Endothelial cell of umbilical vein (primary cell): ENCODE measurements at regions not wholly inside any gene's neighbourhood (a gene's known extent, or its start where the extent isn't known, plus 50 kb on each side); places are given as distances from the start of the nearest gene placed in this dataset.

ENCODE experiments used
- BruUV-seq: library from RNA; stranded (reverse); fragments of 400-500 nt; replicated peaks from 2 replicates; lab custom pipeline; 2021; lab: Mats Ljungman, UMichigan
- CTCF ChIA-PET: fragments of 300-600, 350-600 bp; sonication (Branson Sonifier 250); formaldehyde crosslinking; loops from one replicate; lab custom pipeline; 2021; ENCODE audit warnings: antibody characterized with exemption, inconsistent platforms; lab: Charles Lee
- POLR2A ChIA-PET: fragments of 300-600, 350-600 bp; sonication (Branson Sonifier 250); formaldehyde crosslinking; loops from one replicate; lab custom pipeline; 2021; ENCODE audit warnings: antibody characterized with exemption, inconsistent platforms; lab: Charles Lee
- DNase-seq: peaks from one replicate; pipeline ENCODE4 v3.0.0-alpha.2; 2011; ENCODE audit warnings: low read depth, low spot score
- FAIRE-seq: peaks from 2 replicates; lab custom pipeline; 2011; peaks lifted over from hg19 to GRCh38; lab: Jason Lieb, UNC
- H2AFZ ChIP-seq: 2 replicates; pipeline ENCODE4 v1.6.0; 2012; ENCODE audit warnings: low read depth, low read length, control low read depth, inconsistent platforms
- H3K27ac ChIP-seq: 2 replicates; pipeline ENCODE4 v1.5.1; 2011; ENCODE audit warnings: low read depth, mild to moderate bottlenecking, control low read depth, low read length, moderate library complexity; ENCODE audit not compliant: insufficient read depth
- H3K27me3 ChIP-seq, 2 experiments: 2 replicates each; pipeline versions ENCODE4 v1.6.0 to v1.6.1; 2011; ENCODE audit warnings: low read length in 2 of 2, mixed read lengths in 1 of 2; ENCODE audit not compliant: control insufficient read depth in 2 of 2, insufficient read depth in 2 of 2
- H3K36me3 ChIP-seq, 2 experiments: 2 replicates in 1 of 2; 3 replicates in 1 of 2; pipeline ENCODE4 v1.5.1; 2011; ENCODE audit warnings: low read length in 2 of 2, mild to moderate bottlenecking in 1 of 2, moderate library complexity in 1 of 2; ENCODE audit not compliant: control insufficient read depth in 2 of 2, insufficient read depth in 2 of 2; ENCODE audit errors: extremely low read depth in 1 of 2
- H3K4me1 ChIP-seq: 3 replicates; pipeline ENCODE4 v1.5.1; 2011; ENCODE audit warnings: mild to moderate bottlenecking, low read length; ENCODE audit not compliant: control insufficient read depth, insufficient read depth; ENCODE audit errors: extremely low read depth
- H3K4me2 ChIP-seq: 2 replicates; pipeline ENCODE4 v1.6.1; 2011; ENCODE audit warnings: low read length, control low read depth, mixed read lengths; ENCODE audit not compliant: insufficient read depth
- H3K4me3 ChIP-seq, 3 experiments: fragments of 200-600 bp in 1 of 3; sonication (generic), shearing (Covaris generic) in 1 of 3; replicated peaks in 1 of 3; 2 replicates each; pipeline ENCODE4 v1.5.1; 2011 to 2016; ENCODE audit warnings: control low read depth in 3 of 3, low read length in 3 of 3, mild to moderate bottlenecking in 2 of 3, inconsistent platforms in 1 of 3, low read depth in 1 of 3, moderate library complexity in 1 of 3; ENCODE audit not compliant: insufficient read depth in 1 of 3
- H3K79me2 ChIP-seq: 2 replicates; pipeline ENCODE4 v1.6.0; 2012; ENCODE audit warnings: low read length, inconsistent platforms; ENCODE audit not compliant: control insufficient read depth, insufficient read depth
- H3K9ac ChIP-seq: replicated peaks from 2 replicates; pipeline ENCODE3; 2011; ENCODE audit warnings: low read length, control low read depth; ENCODE audit not compliant: insufficient read depth; ENCODE audit errors: extremely low read depth
- H3K9me1 ChIP-seq: replicated peaks from 3 replicates; pipeline ENCODE4 v1.6.0; 2011; ENCODE audit warnings: mild to moderate bottlenecking, low read length; ENCODE audit not compliant: control insufficient read depth, insufficient read depth; ENCODE audit errors: extremely low read depth
- H3K9me3 ChIP-seq: replicated peaks from 2 replicates; pipeline ENCODE4 v1.5.1; 2012; ENCODE audit warnings: low read length, inconsistent platforms; ENCODE audit not compliant: control insufficient read depth, insufficient read depth
- H4K20me1 ChIP-seq: replicated peaks from 2 replicates; pipeline ENCODE3; 2011; ENCODE audit warnings: mild to moderate bottlenecking, low read length; ENCODE audit not compliant: control insufficient read depth, insufficient read depth; ENCODE audit errors: extremely low read depth
- EZH2 ChIP-seq: IDR thresholded peaks from 2 replicates; pipeline ENCODE4 v1.6.1; 2012; ENCODE audit warnings: borderline replicate concordance, low read depth, mild to moderate bottlenecking, moderate library complexity, low read length, inconsistent platforms; ENCODE audit not compliant: severe bottlenecking
- FOS ChIP-seq: IDR thresholded peaks from 2 replicates; pipeline ENCODE4 v1.6.1; 2011; ENCODE audit warnings: mild to moderate bottlenecking, low read length, moderate library complexity, borderline replicate concordance; ENCODE audit not compliant: insufficient read depth
- GATA2 ChIP-seq: IDR thresholded peaks from 2 replicates; pipeline ENCODE4 v1.7.0; 2011; ENCODE audit warnings: low read depth, mild to moderate bottlenecking, moderate library complexity, mixed read lengths, low read length; ENCODE audit not compliant: insufficient read length, insufficient read depth
- JUN ChIP-seq: IDR thresholded peaks from 2 replicates; pipeline ENCODE4 v1.6.1; 2011; ENCODE audit warnings: borderline replicate concordance, low read depth; ENCODE audit not compliant: insufficient read length, insufficient read depth
- MAX ChIP-seq: IDR thresholded peaks from 2 replicates; pipeline ENCODE4 v1.6.1; 2011; ENCODE audit not compliant: insufficient read depth, insufficient read length
- MYC ChIP-seq: IDR thresholded peaks from one replicate; pipeline ENCODE4 v1.6.1; 2011; ENCODE audit warnings: mild to moderate bottlenecking, low read depth, low read length
- POLR2A ChIP-seq: IDR thresholded peaks from 2 replicates; pipeline ENCODE4 v1.6.1; 2012; ENCODE audit warnings: low read depth, mild to moderate bottlenecking, control low read depth, low read length
- POLR2AphosphoS5 ChIP-seq: IDR thresholded peaks from 2 replicates; pipeline ENCODE4 v1.6.1; 2012; ENCODE audit warnings: low read depth, mild to moderate bottlenecking, control low read depth, low read length, moderate library complexity; ENCODE audit not compliant: insufficient read depth
- dilution Hi-C: fragments of 300-500 bp; cut with MboI; formaldehyde crosslinking; loops from one replicate; pipeline ENCODE4 v1.15.0; 2019; ENCODE audit warnings: low sequenced_read_pairs; ENCODE audit not compliant: extremely low pct_ligation_motif_present
- intact Hi-C: fragments of 100-400 bp; cut with micrococcal nuclease; formaldehyde crosslinking; loops from one replicate; pipeline ENCODE4 v1.10.0; 2022
- TF ChIP-seq, protein P1 (sequence below), 2 donors: IDR thresholded peaks; 1 replicate in 1 of 2; 2 replicates in 1 of 2; pipeline ENCODE4 v1.5.1; 2011; ENCODE audit warnings: low read length in 2 of 2, mild to moderate bottlenecking in 2 of 2, moderate library complexity in 2 of 2, control low read depth in 1 of 2, inconsistent platforms in 1 of 2, low read depth in 1 of 2; ENCODE audit not compliant: insufficient read depth in 1 of 2; ENCODE audit errors: extremely low read depth in 1 of 2

DNA sequence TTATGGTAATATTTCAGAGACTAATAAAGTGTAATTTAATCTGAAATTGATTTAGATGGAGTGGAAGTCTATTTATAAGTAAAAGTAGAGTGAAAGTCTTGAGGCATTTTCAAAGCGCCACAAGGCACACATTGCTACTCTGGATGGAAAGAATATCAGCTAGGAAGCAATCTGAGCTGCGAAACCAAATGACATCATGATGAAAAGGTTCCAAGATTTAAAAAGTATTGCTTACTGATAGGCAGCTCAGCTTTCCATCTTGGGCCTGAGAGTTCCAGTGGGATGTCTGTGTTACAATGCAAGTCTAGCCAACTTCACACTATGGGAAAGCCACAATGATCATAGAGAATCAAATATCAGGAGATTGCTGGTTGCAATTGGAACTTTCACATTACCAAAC, 126.9 kb upstream of the VGLL2 start:
- DNase-seq, result no peak
- no peak overlapping the region for H3K27ac ChIP-seq
- no peaks in the 10 kb centered on the region for H4K20me1 ChIP-seq
- no peaks in the 10 kb centered on the region for H3K9me3 ChIP-seq
- no peaks in the 10 kb centered on the region for H3K9me1 ChIP-seq
- BruUV-seq, result no TSS peak
- H3K4me2 ChIP-seq, result no peak overlapping the region
- no peak overlapping the region for H2AFZ ChIP-seq
- dilution Hi-C loops (no loop called here), intact Hi-C loops (no loop called here)
- ChIA-PET POLR2A (no interaction called here), CTCF (no interaction called here)
- no peak for FAIRE-seq
- H3K4me1 ChIP-seq, result no peaks in the 10 kb centered on the region
- H3K27me3 ChIP-seq, result no peaks in the 10 kb centered on the region
- no peak for TF ChIP-seq MAX
- TF ChIP-seq, protein P1, sequence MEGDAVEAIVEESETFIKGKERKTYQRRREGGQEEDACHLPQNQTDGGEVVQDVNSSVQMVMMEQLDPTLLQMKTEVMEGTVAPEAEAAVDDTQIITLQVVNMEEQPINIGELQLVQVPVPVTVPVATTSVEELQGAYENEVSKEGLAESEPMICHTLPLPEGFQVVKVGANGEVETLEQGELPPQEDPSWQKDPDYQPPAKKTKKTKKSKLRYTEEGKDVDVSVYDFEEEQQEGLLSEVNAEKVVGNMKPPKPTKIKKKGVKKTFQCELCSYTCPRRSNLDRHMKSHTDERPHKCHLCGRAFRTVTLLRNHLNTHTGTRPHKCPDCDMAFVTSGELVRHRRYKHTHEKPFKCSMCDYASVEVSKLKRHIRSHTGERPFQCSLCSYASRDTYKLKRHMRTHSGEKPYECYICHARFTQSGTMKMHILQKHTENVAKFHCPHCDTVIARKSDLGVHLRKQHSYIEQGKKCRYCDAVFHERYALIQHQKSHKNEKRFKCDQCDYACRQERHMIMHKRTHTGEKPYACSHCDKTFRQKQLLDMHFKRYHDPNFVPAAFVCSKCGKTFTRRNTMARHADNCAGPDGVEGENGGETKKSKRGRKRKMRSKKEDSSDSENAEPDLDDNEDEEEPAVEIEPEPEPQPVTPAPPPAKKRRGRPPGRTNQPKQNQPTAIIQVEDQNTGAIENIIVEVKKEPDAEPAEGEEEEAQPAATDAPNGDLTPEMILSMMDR (IDR thresholded peaks at IDR 0.05; ENCODE audit: extremely low read depth in 1 of 2, insufficient read depth in 1 of 2, low read depth in 1 of 2, low read length in 2 of 2), result no peak
- TF ChIP-seq GATA2, result no peak
- no peak for TF ChIP-seq JUN
- no peak for TF ChIP-seq MYC
- no peak for TF ChIP-seq POLR2AphosphoS5
- no peak for TF ChIP-seq POLR2A
- no peak for TF ChIP-seq EZH2
- no peak for TF ChIP-seq FOS
- H3K9ac ChIP-seq, result no peak overlapping the region
- no peaks in the 10 kb centered on the region for H3K79me2 ChIP-seq
- no peaks in the 10 kb centered on the region for H3K36me3 ChIP-seq
- no peak overlapping the region for H3K4me3 ChIP-seq
